ENCODE measurements at regions not wholly inside any gene's neighbourhood (a gene's known extent, or its start where the extent isn't known, plus 50 kb on each side); places are given as distances from the start of the nearest gene placed in this dataset.
"Not testable (repeated sequence)": the region's sequence is repeated elsewhere in the genome, so short reads cannot be mapped to it uniquely, and the experiment has no call there.

DNA sequence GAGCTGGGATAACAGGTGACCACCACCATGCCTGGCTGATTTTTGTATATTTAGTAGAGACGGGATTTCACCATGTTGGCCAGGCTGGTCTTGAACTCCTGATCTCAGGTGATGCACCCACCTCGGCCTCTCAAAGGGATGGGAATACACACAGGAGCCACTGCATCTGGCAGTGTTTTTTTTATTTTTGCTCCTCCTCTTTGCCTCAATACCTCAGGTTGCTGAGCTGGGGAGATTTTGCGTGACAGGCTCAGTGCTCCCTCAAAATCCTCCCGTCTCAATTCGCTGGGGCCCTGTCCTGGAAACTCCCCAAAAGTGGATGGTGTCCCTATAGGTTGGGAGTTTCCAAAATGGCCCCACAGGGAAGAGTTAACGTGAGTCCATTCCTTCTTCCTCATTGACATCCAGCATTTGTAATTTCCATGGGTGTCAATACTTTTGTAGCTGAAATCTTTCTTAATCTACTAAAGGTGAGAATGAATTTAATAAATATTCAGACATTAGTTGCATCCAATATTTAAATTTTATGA, 71.8 kb downstream of the GGTLC2 start:
- DNase-seq (ENCODE audit: low spot score), result no peak

DNA sequence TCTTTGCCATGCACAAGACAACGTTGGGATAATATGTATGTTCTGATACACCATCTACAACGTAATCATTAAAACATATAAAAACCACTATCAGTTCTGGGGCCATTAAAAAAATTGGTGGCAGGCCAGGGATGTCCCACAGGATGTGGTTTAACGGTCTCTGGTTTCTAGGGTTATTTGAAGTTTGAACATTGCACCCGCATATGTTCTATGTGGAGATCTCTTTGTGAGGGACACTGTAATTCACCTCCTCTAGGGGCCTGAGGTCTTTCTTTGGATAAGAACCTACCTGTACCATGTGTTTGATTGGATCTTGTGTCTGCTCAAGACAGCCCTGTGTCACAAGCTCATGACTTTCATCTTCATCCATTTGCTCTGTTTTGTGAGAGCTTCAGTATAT, 73.2 kb downstream of the GGTLC2 start:
- DNase-seq (ENCODE audit: low spot score), result no peak

DNA sequence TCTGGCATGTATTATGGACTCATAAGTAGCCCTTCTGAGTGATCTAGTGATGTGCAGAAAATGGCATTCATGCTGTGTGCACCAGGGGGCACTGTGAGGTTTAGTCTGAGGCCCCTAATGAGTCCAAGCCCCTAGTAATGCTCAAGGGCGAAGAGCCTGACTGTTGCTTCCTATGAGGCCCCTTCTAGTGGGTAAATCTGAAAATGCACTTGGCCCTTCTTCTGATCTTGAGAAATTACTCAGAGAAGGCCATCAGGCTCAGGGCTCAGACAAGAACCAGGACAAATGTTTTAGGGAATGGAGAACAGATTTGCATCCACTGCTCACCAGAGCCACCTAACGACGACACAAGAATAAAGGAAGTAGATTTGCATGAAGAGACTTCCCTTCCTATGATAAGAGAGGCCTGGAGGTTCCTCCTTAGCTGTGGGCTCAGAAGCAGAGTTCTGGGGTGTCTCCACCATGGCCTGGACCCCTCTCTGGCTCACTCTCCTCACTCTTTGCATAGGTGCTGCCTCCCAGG, 75.8 kb downstream of the GGTLC2 start:
- peak; percentile 61 for DNase-seq (ENCODE audit: low spot score)

DNA sequence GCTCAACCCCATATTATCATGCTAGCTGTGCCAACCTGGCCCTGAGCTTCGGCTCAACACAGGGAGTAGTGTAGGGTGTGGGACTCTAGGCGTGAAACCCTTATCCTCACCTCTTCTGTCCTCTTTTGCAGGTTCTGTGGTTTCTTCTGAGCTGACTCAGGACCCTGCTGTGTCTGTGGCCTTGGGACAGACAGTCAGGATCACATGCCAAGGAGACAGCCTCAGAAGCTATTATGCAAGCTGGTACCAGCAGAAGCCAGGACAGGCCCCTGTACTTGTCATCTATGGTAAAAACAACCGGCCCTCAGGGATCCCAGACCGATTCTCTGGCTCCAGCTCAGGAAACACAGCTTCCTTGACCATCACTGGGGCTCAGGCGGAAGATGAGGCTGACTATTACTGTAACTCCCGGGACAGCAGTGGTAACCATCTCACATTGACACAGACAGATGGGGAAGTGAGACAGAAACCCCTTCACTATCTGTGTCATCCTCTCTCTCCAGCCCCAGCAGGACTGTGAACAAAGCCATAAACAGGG, 76.4 kb downstream of the GGTLC2 start:
- DNase-seq (ENCODE audit: low spot score), result no peak

DNA sequence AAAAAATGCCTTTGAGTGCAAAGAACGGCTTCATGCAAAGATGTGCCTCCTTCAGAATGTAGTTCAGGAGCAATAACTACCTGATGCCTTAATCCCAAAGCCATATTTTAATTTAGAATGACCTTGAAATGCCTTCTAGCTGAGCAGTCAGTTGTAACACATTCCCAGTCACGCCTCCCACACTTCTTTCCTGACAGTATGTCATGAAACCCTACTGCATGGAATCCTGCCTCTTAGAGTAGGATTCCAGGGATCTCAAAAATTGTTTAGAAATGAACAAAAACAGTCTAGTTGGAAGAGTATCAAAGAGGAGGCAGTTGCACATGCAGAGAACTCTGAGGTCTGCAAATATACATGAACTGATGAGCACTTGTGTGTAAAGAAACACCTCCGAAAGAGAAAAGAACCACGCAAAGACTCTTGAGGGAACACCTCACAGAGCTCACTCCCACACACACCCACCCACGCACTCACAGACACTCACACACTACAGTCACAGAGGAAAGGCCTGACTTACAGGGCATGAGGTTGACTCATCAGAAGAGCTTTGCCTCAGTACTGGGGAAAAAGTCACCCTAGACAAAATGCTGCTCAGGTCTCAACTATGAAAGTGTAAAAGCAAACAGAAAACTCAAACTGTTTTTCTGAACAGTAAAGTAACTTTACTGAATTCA, 77.4 kb downstream of the GGTLC2 start:
- DNase-seq (ENCODE audit: low spot score), result no peak

DNA sequence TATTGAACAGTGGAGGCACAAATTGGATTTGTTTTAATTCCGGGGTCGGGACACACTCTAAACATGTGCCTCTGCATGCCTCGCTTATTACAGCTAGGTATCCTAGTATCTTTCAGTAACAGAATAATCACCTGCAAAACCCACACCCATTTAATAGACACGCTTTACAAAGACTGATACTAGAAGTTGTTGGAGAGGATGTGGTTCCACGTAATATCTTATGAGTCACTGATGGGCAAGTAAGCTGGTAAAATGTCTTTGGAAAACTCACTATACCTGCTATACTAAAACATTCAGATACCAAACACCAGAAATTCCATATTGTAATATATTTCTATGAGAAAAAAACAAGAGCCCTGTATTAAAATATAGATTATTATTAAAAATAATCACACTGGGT, 84.0 kb downstream of the GGTLC2 start:
- no peak for DNase-seq (ENCODE audit: low spot score)

DNA sequence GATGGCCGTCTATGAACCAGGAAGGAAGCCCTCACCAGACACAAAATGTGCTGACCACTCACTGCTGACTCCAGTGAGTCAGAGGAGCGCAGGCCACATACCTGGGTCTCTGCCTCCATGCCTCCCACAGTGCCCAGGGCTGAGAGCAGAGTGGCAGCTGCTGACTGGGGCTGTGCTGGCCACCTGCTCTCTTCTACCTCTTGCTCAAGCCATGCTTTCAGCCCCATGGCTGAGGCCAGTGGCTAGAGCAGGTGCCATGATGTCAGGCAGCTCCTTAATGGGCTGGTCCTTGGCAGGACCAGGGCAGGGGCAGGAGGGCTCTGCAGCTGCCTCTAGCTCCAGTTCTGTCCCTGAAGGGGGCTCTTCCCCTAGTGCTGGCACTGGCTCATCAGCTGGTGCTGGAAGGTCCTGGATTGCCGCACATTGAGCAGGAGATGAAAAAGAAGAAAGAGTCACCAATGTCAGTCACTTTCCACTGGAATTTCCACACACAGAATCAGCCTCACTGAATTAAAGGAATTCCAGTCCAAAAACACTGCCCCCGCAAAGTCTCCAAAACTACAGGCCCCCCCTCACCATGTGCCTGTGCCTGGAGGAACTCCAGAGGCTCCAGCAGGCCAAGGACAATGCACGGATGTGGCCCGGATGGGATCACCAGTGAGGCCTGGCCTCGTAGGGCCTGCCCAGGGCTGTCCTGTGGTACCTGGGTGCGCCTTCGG, 86.4 kb downstream of the GGTLC2 start:
- no peak for DNase-seq (ENCODE audit: low spot score)

DNA sequence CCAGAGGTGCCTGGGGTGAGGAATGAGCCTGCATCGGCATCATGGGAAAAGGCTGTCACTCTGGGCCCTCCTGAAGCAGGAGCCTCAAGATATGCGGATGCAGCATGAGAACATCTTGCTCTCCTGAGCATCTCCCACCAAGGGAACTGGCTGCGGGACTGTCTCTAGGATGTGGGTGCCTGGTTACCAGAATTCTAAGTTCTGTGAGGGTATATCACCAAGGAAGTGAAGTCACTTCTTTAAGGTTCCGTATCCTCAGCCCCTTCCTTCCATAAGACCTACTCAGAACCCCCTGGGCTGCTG, 86.9 kb downstream of the GGTLC2 start:
- no peak for DNase-seq (ENCODE audit: low spot score)

DNA sequence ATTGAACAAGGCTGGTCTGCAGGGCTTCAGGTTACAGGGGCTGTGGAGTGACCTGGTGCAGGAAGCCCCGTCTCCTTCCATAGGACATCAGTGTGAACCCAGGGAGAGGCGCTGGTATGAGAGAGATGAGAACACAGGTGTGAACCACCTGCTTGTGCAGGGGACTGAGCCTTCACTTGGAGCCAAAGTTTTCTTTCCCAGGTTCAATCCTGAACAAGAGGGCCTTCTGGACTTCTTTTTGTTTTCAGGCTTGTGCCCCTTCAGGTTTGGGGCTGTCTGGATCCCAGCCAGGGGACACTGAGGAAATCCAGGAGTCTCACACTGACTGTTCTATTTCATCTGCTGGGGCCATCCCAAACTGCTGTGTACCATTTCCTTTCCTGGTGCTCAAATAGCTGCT, 88.6 kb downstream of the GGTLC2 start:
- DNase-seq (ENCODE audit: low spot score), result not testable (repeated sequence)

DNA sequence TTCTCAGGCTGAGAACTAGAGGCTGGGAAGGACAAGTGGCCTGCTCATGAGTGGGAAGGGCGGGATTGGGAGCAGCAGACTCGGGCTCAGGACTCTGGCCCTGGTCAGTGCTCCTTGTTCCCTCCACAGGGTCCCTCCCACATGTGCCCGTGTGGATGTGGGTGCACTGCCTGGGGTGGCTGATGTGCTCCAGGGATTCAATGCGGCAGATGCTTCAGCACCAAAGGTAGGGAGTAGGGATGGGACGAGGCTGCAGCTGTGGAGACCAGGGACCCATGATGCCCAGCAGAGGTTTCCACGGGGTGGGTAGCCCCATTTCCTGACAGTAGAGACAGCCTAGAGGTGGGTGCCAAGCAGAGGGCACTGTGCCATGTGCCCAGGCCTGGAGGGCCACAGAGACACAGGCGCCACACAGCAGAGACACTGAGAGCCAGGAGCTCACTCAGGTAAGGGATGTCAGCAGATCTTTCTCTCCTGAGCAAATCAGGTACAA, 89.5 kb downstream of the GGTLC2 start:
- DNase-seq (ENCODE audit: low spot score), result no peak

DNA sequence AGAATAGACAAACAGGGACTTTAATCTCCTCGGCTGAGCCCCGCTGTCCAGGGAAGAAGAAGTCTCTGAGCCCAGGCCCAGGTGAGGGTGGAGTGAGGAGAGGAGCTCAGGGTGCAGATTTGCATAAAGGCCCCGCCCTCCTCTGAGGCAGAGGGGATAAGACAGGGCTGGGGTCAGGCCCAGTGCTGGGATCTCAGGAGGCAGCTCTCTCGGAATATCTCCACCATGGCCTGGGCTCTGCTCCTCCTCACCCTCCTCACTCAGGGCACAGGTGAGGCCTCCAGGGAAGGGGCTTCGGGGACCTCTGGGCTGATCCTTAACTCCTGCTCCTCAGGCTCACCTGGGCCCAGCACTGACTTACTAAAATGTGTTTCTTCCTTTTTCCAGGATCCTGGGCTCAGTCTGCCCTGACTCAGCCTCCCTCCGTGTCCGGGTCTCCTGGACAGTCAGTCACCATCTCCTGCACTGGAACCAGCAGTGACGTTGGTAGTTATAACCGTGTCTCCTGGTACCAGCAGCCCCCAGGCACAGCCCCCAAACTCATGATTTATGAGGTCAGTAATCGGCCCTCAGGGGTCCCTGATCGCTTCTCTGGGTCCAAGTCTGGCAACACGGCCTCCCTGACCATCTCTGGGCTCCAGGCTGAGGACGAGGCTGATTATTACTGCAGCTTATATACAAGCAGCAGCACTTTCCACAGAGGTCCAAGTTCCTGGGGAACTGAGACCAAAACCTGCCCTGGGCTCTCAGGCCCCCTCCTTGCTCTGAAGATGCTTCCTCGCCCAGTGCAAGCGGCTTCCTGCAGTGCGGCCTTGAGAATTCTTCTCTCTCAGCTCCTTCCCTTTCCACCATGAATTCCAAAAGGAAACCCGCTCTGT, 90.2 kb downstream of the GGTLC2 start:
- not testable (repeated sequence) for DNase-seq (ENCODE audit: low spot score)

DNA sequence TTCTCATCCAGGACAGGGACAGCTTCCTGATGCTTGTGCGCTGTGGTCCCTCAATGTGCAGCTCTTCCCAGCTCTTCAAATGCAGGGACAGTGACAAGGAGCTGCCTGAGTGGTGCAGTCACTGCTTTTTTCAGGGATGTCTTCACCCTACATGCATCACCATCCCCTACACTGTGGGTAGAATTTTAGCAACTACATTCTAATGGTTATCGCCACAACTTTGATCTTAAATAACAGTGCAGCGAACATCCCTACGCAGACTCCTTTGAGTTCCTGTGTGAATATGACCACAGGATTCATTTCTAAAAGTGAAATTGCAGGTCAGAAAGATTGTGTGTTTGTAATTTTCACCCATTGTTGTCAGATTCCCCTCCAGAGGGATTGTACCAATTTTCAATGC, 90.9 kb downstream of the GGTLC2 start:
- DNase-seq (ENCODE audit: low spot score), result not testable (repeated sequence)

DNA sequence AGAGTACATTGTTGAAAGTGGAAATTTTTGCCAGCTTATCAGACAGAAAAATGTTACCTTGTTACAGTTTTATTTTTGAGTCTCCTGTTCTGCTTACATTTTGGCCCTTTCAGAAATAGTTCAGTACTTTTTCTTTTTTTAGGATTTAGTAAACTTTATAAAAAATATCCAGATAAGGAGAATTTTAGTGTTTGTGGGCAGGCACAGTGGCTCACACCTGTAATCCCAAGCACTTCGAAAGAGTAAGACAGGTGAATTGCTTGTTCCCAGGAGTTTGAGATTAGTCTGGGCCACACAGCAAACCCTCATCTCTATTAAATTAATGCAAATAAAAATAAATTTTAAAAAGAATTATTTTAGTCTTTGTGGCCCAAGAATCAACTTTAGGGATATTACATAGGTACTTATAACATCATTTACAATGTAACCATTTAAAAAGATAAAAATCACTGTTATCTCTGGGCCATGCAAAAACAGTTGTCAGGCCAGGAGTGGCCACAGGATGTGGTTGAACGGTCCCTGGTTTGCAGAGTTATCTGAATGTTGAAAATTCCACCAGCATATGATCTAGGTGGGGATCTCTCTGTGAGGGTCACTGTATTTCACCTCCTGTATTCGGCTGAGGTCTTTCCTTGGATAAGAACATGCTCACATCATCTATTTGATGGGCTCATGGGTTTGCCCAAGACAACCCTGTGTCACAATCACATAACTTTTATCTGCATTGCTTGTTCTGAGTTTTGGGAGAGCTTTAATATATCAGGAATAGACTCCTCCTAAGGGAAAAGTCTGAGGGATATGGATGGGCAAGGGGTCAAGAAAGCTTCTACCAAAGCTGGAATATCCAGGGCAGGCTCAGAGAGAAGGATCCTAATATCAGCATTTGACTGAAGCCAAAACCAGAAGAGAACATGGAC, 91.5 kb downstream of the GGTLC2 start:
- DNase-seq (ENCODE audit: low spot score), result no peak

DNA sequence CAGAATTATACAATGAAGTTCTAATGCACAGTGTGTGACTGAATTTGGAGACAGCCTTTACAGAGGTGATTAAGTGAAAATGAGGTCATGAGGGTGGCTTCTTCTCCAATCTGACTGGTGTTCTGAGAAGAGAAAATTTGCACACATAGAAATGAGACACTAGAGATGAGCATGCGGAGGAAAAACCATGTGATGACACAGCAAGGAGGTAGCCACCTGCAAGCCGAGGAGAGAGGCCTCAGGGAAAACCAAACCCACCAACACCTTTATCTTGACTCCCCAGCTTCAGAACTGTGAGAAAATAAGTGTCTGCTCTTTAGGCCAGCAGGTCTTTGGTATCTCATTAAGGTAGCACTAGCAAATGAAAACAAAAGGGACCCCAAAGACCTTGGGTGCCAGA, 93.2 kb downstream of the GGTLC2 start:
- DNase-seq (ENCODE audit: low spot score), result no peak

DNA sequence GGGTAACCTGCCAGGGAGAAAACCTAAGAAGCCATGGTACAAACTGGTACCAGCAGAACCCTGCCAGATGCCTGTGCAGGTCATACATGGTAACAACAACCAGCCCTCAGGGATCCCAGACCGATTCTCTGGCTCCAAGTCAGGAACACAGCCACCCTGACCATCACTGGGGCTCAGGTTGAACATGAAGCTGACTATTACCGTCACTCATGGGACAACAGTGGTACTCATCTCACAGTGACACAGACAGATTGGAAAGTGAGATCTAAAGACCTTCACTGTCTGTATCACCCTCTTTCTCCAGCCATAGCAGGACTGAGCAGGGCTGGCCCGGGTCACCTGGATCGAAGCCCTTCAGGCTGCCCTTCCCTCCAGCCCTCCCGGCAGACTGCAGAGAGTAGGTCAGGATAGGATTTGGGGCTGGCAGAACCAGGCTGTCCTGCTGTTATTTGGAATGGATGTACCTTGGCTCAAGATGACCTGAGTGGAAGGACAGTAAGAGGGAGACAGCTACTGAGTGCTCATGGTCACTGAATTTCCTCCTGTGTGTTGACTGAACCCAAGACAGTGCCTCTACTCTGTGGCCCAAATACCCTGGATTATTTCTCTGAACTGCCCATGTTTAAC, 94.7 kb downstream of the GGTLC2 start:
- no peak for DNase-seq (ENCODE audit: low spot score)

DNA sequence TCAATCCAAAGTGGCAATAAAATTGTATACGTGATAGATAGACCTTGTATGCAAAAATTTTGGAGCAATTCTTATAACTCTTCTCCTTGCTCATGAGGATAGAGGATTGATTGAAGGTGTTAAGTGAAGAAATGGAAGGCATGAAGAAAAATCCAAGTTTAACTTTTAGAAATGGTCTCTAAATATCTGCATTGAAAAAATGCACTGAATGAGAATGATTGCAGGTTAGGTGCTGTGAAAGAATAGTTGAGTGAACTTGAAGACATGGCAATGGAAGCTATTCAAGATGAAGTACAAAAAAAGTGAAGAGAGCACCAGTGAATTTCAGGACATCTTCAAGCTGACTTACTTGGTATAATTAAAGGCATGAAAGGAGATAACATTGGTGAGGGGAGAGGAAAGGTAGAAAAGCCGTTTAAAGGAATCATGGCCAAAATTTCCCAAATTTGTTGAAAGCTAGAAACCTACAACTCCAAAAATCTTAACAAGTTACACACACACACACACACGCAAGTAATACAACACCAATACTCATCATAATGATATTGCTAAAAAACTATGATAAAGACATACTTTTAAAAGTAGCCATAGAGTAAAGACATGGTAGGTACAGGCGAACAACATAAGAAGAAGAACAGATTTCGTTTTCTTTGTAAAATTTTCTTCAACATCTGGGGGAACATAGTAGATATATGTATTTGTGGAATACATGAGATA, 96.3 kb downstream of the GGTLC2 start:
- no peak for DNase-seq (ENCODE audit: low spot score)

DNA sequence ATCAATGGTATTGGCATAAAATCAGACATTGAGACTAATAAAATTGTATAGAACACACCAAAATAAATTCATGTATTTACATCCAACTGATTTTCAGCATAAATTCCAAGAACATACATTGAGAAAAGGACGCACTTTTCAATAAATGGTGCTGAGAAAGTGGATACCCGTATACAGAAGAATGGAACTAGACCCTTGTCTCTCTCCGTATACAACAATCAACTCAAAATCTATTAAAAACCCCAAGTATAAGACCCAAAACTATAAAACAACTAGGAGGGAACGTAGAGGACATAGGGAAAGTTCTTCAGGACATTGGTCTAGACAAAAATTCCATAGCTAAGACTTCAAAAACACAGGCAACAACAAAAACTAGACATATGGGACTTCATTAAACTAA, 97.4 kb downstream of the GGTLC2 start:
- no peak for DNase-seq (ENCODE audit: low spot score)

DNA sequence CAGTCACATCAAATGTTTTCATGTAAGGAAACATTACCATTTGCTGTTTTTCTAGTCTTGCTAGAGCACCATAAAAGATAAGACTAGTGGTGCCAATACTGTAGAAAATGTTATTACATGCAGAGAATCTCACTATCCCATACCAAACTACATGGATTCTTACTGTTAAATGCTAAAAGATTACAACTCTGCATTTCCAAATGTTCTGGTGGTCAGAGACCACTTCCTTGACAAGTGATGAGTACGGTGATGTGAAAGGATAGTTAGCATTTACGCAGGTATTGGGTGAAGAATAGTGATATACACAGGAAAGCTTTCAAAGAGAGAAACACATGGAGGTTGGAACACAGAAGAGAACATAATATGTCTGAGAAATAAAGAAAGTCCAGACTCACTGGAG, 98.2 kb downstream of the GGTLC2 start:
- DNase-seq (ENCODE audit: low spot score), result no peak

DNA sequence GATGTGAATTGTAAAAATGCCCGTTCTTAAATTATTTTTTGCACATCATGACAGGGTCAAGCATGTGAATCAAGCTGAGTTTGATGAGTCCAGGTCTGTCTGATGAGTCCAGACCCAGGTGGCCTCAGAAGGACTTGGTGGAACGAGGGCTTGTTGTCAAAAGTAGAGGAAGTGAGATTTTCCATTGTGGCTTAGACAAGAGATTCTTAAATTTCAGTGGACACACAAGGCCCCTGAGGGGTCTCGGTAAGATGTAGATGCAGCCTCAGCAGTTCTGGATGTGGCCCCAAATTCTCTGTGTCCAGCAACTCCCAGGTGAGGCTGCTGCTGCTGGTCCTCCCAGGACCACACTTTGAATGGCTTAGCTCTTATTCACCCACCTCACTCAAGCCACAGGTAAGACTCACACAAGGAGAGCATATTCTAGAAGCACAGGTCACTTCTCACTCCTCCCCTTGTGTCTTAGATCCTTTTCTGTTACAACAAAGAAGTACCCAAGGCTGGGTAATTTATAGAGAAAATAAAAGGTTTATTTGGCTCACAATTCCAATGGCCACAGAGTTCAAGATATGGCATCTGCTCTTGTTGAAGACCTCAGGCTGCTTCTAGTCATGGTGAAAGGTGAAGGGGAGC, 98.8 kb downstream of the GGTLC2 start:
- DNase-seq (ENCODE audit: low spot score), result no peak
